Ramos (cell line): ENCODE measurements at regions not wholly inside any gene's neighbourhood (a gene's known extent, or its start where the extent isn't known, plus 50 kb on each side); places are given as distances from the start of the nearest gene placed in this dataset.

Source experiments
- in situ Hi-C: fragments of 300-500 bp; cut with MboI; formaldehyde crosslinking; loops from one replicate; pipeline ENCODE4 v1.14.3; 2022; ENCODE audit warnings: low sequenced_read_pairs; ENCODE audit not compliant: unreplicated experiment

GRCh38 chr9:94159069-94159939, 75.0 kb downstream of the PTPDC1 start:
- in situ Hi-C loops = no loop called here

DNA sequence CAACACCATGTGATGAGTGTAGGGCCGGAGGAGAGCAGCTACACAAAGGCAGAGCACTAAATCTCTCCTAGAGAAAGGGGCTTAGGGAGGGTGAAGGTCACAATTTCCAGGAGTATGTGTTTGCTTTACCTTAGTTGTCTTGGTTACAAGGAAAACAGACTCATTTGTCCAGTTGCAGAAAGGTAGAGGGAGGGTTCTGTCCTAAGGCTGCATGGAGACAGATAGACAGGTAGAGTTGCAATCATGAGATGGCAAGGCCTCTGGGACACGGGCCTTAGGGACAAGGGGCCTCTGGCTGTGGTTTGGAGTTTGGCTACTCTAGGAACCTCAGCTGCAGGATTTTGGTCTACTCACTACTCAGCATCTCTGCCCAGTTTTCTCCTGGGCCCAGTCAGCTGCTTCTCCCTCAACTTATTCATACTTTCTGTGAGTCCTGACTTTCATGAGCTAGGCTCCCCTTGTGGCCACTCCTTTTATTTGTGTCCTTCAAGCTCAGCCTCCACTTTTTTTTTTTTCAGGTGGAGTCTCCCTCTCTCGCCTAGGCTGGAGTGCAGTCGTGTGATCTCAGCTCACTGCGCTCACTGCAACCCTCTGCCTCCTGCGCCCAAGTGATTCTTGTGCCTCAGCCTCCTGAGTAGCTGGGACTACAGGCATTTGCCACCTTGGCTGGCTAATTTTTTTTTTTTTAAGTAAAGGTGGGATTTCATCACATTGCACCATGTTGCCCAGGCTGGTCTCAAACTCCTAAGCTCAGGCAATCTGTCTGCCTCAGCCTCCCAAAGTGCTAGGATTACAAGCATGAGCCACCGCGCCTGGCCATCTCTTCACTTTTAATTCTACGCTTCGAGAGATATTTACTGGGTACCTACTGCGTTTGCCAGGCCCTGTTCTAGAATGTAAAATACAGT, 76.6 kb downstream of the PTPDC1 start:
- in situ Hi-C loops = no loop called here

DNA sequence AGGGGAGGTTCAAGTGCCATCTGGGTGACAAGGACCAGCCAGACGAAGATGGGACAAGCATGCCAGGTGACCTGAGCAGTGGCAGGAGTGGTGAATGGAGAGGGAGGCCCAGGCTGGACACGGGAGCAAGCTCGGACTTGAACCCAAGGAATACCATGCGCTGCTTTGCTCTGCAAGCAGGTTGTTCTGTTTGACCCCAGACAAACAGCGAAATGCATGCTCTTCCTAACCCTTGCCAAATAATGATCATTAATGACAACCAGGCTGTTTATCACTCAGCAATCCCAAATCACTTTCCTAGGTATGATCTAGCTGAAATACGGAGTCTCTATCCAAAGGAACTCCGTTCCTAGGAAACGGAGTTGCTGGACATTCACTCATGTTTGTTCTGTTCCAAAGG, 77.4 kb downstream of the PTPDC1 start:
- in situ Hi-C loops = no loop called here

DNA sequence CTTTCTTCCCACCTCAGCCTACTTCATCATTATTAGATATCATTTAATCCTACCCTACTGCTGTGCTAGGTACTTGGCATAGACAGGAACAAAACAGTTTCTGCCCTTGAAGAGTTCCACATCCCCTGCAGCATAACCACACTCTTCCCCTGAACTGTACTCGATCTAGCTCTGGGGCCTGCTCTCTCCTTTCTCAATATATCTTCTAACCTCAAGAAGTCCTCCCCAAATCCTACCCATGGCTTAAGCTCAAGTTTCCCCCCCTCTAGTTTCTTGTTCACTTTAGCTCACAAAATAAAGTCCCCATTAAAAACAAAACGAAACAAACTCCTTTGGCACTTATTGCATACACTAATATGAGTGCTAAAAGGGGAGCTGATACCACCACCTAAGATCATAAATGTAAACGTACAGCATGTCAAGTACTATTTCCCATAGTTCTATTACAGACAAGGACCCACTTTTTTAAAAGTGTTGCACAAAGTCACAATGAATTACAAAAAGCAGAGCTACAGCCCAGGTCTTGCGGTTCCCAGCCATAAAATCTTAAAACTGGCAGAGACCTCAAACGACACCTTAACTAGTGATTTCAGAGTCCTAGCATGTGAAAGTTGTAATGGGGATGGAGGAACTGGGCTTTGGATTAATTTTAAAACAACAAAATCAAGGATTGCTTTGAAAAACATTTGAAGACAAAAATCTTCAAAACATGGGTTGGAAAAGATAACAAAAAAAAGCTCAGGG, 80.7 kb downstream of the PTPDC1 start:
- in situ Hi-C loops = no loop called here

DNA sequence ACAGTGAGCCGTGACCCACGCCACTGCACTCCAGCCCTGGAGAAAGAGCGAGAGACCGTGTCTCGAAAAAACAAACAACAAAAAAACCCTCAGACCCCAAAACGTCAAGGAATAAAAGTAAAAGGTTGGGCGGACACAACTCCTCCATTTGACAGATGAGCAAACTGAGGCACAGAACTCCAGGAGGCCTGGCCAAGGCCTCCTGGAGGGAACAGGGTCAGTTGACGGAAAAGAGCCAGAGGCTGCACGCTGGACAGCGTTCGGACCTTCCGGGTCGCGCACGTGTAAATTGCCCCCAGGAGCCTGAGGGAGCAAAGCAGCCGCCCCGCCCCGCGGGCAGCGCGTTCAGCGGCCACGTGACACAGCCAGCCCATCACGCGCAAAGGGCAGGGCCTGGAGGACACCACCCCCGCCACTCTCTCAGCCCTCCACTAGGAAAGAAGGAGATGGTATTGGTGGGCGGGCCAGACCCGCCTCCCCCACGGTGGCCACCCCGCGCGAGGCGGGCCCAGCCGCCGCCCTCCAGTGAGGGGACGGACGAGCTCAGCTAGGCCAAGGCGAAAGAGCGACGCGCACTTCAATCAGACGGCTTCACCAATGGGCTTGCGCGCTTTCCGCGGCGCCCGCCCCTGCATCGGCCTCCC, 81.5 kb downstream of the PTPDC1 start:
- in situ Hi-C loops = no loop called here

GRCh38 chr9:94166236-94166975, 82.1 kb downstream of the PTPDC1 start:
- in situ Hi-C loops = no loop called here

GRCh38 chr9:94166976-94167346, 82.7 kb downstream of the PTPDC1 start:
- in situ Hi-C loops = no loop called here

GRCh38 chr9:94167376-94167890, 83.2 kb downstream of the PTPDC1 start:
- in situ Hi-C loops = no loop called here

- in situ Hi-C loops = no loop called here
Measured at GRCh38 chr9:94168203-94169000, 84.1 kb downstream of the PTPDC1 start.

GRCh38 chr9:94169968-94170367, 85.7 kb downstream of the PTPDC1 start:
- in situ Hi-C loops = no loop called here

DNA sequence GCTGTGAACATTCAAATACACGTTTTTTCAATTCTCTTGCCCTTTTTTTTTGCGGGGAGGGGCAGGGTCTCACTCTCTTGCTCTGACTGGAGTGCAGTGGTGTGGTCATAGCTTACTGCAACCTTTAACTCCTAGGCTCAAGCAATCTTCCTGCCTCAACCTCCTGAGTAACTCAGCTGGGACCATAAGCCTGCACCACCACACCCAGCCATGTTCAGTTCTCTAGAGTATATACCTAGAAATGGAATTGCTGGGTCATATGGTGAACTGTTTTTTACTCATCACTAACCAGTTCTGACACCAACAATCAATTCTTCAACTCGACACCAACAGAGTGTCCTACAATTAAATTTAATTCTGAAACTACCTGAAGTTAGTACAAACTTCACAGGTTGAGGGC, 85.5 kb upstream of the ZNF169 start:
- in situ Hi-C loops = no loop called here

DNA sequence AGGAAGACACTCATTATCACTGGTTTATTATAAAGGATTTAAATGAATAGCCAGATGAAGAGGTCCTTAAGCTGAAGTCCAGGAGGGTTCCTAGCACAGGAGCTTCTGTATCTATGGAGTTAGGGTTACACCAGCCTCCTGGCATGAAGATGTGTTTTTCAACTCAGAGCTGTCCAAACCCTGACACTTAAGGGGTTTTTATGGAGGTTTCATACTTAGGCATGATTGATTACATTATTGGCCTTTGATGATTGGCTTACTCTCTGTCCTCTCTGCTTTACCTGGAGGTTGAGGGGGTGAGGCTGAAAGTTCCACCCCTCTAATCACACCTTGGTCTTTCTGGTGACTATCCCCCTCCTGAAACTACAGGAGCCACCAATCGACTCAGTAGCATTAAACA, 84.9 kb upstream of the ZNF169 start:
- in situ Hi-C loops = no loop called here

GRCh38 chr9:94175669-94176068, 83.4 kb upstream of the ZNF169 start:
- in situ Hi-C loops = no loop called here

- in situ Hi-C loops = no loop called here
Measured at GRCh38 chr9:94176608-94177007, 82.5 kb upstream of the ZNF169 start.

GRCh38 chr9:94178927-94179326, 80.2 kb upstream of the ZNF169 start:
- in situ Hi-C loops = no loop called here

DNA sequence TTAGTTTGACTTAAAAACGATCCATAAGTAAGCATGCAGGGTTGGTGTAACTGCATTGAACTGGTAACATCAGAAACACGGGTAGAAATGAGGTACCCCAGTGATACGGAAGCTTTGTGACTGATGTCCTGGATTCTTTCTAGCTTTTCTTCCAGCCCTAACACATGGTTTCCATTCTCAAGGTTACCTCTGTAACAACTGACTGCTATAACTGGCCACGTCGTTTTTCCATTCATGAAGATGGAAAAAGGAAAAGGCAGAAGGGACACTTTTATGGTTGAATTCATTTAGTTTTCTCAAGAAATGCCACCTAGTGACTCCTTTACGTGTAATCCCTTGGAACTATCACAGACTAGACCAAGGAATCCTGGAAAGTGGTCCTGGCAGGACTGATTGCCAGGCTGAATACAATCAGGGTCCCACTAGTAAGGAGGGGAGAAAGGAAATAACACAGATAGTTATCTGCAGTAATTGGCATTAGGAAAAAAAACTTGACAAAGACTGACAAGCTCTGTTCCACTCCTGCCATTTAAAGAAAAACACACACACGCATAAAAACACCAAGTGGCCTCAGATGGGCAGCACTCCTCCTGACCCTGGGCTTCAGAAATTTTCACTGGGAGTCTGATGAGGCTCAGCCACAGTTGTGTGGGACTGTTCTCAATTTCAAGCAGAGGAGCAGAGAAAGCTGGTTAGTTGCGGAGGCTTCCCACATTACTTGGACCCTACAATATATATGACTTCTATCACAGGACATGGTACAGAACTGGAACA, 77.5 kb upstream of the ZNF169 start:
- in situ Hi-C loops = no loop called here

- in situ Hi-C loops = no loop called here
Measured at GRCh38 chr9:94182532-94182931, 76.6 kb upstream of the ZNF169 start.
